H7 (cell line): ENCODE measurements at regions not wholly inside any gene's neighbourhood (a gene's known extent, or its start where the extent isn't known, plus 50 kb on each side); places are given as distances from the start of the nearest gene placed in this dataset.
A peak's percentile ranks its signal among the peaks of the same experiment; 100 is the strongest.
"Not testable (repeated sequence)": the region's sequence is repeated elsewhere in the genome, so short reads cannot be mapped to it uniquely, and the experiment has no call there.

Experiments used
- DNase-seq: peaks from one replicate; pipeline ENCODE4 v3.0.0; 2012
- H3K27me3 ChIP-seq: 2 replicates; pipeline ENCODE4 v1.6.0; 2011; ENCODE audit warnings: mild to moderate bottlenecking, low read length; ENCODE audit not compliant: control insufficient read depth, insufficient read depth
- H3K36me3 ChIP-seq: replicated peaks from 2 replicates; pipeline ENCODE4 v1.5.1; 2011; ENCODE audit warnings: low read length; ENCODE audit not compliant: control insufficient read depth, insufficient read depth
- H3K4me3 ChIP-seq: 2 replicates; pipeline ENCODE4 v1.5.1; 2011; ENCODE audit warnings: low read depth, mild to moderate bottlenecking, control low read depth, low read length, moderate library complexity; ENCODE audit not compliant: insufficient read depth

DNA sequence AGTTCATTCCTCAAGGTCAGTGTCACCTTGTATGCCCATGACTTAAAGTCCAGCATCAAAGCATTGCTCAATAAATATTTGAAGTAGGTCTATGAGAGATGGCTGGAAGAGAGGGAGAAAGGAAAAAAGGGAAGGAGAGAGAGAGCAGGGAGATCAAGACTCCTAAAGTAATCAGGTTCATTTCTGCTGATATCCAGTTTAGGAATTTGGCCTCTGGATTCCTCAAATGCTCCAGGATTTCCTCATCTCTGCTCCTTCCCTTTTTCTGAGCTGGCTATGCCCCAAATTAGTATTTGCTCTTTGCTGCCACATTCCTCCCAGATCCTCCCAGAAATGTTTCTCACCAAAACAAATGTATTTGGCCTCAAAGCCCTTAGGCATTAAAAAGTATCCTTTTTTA lies 739.4 kb upstream of the CHAC2 start:
- no peak for DNase-seq
- Histone ChIP-seq H3K27me3 (no peaks in the 10 kb centered on the region), H3K36me3 (no peaks in the 10 kb centered on the region), H3K4me3 (no peak overlapping the region)

DNA sequence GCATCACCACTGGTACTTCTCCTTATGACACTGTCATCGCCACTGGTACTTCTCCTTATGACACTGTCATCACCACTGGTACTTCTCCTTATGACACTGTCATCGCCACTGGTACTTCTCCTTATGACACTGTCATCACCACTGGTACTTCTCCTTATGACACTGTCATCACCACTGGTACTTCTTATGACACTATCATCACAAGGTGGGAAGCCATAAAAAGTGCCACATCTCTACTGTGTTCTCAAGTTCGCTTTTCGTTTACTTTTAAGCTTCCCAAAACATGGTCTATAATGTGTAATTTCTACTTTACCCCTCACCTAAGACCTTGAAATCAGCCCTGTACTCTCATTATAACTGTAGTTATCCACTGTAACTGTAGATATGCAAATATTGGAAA lies 745.4 kb upstream of the CHAC2 start:
- not testable (repeated sequence) for DNase-seq, H3K4me3 ChIP-seq, H3K36me3 ChIP-seq, H3K27me3 ChIP-seq

DNA sequence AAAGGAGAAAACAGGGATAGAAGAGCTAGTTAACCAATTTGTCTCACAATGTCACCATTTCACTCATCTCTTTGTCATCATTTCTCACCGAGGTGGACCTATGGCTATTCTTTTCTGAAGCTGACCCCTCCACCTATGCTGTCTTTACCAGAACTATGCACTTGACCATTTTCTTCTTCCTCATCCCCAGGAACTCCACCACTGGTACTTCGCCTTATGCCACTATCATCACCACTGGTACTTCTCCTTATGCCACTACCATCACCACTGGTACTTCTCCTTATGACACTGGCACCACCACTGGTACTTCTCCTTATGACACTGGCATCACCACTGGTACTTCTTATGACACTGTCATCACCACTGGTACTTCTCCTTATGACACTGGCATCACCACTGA lies 745.8 kb upstream of the CHAC2 start:
- Histone ChIP-seq H3K4me3 (no peak overlapping the region), H3K27me3 (no peaks in the 10 kb centered on the region), H3K36me3 (no peaks in the 10 kb centered on the region)
- DNase-seq, result no peak

DNA sequence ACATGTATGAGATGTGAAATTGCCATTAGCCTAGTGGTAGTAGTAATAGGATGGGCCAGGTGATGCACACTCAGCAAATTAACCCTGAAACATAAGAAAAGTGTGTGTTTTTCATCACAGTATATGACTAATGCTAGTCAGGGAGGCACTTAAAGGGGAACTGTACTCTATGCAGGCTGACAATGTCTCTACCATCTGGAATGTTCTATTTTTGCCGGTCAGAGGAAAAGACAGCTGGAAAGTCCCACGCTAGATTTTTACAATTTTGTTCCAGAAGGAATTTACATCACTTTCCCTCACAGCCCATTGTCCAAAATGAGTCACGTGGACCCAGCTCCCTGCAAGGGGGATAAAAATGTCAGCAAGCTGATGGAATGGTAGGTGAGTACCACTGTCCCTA lies 746.3 kb upstream of the CHAC2 start:
- no peak for DNase-seq

DNA sequence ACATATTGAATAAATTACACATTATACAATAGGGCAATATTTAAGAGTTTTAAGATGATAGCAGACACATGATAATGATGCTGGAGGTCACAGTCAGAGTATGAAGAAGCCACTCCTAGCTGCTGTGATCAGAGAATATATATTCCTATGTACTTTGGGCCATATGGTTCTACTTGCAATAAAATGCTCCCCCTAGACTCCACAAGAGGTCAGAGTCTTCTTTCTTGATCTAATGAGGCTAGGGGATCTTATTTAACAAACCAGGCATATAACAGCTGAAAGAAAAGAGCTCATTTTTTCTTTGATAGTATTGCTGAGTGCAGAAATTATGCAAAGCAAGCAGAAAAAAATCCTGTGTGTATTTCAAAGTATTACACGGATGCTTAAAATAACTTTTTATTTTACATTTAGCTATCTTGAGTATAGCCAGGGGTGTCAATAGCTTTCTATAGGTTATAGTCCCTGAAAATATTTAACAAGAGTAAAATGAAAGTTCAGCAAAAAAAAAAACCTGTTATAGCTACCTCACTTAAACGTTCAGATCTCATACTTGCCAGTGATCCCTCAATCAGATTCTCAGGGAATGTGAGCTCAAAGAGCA lies 748.7 kb upstream of the CHAC2 start:
- DNase-seq, result peak; percentile 22
- H3K4me3 ChIP-seq, result no peak overlapping the region
- H3K36me3 ChIP-seq, result no peaks in the 10 kb centered on the region
- no peaks in the 10 kb centered on the region for H3K27me3 ChIP-seq

More for the DNA sequence above, 746.3 kb upstream of the CHAC2 start:
- Histone ChIP-seq H3K27me3 (no peaks in the 10 kb centered on the region), H3K36me3 (no peaks in the 10 kb centered on the region), H3K4me3 (no peak overlapping the region)

DNA sequence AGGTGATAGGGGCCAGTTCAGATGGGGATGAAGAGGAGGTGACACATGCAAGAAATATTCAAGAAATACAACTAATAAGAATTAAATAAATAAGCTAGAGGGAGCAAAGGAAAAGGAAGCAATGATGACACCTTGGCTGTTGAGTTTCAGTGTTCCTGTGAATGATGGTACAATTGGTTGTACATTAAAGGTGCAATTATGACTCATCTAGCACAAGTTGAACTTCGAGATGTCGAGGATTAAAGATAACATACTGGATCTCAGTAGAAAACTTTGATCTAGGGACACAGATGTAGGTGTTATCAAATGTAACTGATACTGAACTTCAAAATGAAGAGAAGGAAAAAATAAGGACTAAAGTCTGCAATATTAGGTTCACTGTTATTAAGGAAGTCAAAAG lies 760.6 kb upstream of the CHAC2 start:
- Histone ChIP-seq H3K27me3 (no peaks in the 10 kb centered on the region), H3K4me3 (no peak overlapping the region), H3K36me3 (no peaks in the 10 kb centered on the region)
- no peak for DNase-seq

DNA sequence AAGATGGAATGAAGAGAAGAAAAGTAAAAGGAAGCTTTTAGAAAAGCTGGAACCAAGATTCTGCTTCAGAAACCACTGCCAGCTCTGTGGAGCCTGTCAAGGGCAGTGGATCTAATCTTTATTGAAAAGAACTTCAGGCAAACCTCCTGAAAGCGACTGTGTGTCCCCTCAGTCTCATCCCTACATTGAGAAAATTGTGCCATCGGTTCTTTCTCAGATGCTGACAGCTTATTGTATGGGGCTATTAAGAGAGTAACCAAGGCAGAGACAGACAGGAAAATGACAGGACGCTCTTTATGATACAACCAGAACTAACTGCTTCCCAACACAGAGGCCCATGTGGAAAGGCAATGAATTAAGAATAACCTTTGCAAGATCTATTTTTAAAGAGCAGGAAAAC lies 763.2 kb upstream of the CHAC2 start:
- H3K36me3 ChIP-seq, result no peaks in the 10 kb centered on the region
- no peak overlapping the region for H3K4me3 ChIP-seq
- no peak for DNase-seq
- H3K27me3 ChIP-seq, result no peaks in the 10 kb centered on the region

DNA sequence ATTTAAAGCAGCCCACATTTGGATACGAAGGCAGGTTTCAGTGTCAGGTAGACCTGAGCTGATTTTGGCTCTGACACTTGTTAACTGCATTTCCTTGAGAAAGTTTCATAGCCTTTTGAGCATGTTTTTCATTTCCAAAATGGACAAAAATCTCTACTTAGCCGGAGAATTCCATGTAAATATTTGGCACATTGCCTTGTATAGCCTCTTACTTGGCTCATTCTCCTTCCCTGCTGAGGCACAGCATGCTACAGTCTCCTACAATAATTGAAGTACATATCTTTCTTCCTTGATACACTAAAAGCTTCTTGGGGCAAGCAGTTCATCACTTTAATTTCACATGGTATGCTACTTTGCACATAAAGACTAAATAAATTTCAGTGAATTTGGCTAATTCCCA lies 772.2 kb upstream of the CHAC2 start:
- Histone ChIP-seq H3K36me3 (no peaks in the 10 kb centered on the region), H3K4me3 (no peak overlapping the region), H3K27me3 (no peaks in the 10 kb centered on the region)

DNA sequence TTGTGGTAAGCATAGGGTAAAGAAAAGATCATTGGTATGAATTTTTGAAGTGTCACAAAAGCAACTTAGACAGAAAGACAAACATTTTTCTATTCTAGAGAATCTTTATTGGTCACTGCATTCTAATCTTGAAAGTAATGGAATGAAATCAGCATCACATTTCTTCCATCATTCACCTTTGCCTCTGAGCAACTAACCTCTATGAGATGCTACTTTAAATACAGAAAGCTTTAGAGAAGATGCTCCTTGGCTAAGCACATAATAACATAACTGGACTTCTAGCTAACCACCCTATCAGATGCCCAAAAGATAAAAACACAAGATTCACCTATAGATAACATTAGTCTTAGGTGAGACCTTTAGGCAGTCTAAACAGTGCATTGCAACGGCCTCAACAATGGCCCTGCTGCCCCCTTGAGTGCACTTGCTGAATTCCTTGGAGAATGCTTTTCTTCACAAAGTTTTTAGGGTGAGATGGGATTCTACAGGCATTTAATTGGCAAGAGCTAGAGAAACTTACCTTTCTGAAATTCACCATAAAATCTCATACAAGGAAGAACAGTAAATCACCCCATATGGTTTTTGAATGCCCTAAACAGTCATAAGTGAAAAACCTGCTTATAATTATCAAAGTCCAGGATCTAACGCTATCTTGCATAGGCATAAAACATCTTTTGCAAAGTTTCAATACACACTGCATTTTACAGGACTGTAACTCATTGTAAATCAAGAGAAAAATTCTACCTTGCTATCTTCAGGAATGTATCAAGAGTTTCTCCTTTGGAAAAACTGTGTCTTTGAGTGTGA lies 791.3 kb upstream of the CHAC2 start:
- Histone ChIP-seq H3K36me3 (no peaks in the 10 kb centered on the region), H3K4me3 (no peak overlapping the region), H3K27me3 (no peaks in the 10 kb centered on the region)
- peak; percentile 20 for DNase-seq

More for the DNA sequence above, 772.2 kb upstream of the CHAC2 start:
- DNase-seq, result no peak

DNA sequence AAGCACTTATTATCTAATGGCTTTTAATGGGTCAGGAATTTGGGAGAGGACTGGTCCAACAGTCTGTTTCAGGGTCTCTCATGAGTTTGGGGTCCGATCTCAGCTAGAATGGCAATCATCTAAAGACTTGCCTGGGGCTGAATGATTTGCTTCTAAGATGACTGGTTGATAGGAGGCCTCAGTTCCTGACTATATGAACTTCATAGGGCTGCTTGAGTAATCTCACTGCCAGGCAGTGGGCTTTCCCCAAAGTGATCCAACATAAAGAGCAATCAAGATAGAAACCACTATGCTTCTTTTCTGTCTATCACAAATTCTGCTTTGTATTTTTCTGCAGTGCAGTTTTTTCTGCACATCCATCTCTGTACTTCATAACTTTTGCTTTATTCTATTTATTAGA lies 793.5 kb upstream of the CHAC2 start:
- Histone ChIP-seq H3K27me3 (no peaks in the 10 kb centered on the region), H3K36me3 (no peaks in the 10 kb centered on the region), H3K4me3 (no peak overlapping the region)
- no peak for DNase-seq

DNA sequence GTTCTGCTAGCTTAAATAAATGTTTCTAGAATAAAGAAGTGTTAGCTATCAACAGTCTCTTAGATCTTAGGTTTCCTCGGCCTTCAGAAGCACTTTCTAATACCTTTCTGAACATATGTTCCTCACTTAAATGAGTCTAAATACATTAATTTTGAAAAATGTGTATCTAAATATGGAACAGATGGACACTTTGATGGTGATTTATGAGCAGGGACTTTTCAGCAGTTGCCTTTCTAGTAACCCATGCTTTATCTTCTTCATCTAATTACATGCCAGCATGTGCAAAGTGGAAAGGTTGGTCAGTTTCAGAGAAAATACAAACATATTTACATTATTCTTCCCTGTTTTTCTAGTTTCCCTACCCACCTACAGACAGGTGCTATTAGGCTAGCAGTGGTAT lies 797.0 kb upstream of the CHAC2 start:
- DNase-seq, result no peak
- H3K4me3 ChIP-seq, result no peak overlapping the region
- H3K27me3 ChIP-seq, result no peaks in the 10 kb centered on the region
- H3K36me3 ChIP-seq, result no peaks in the 10 kb centered on the region

DNA sequence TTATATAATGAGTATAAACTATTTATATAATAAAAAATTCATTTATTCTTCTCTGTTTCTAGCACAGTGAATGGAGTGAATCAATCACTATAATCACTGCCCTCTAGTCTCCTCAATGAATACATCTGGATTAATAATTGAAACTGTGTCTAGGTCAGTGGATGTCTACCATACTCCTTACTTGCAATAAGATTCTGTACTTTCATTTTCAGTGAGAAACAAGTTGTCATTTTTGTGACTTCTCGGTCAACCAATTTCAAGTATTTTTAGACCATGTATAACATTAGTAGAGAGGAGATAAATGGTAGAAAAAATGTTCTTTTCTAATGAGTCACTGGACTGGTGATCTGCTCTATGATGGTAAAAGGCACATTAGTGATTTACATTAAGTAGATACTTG lies 799.6 kb upstream of the CHAC2 start:
- no peak for DNase-seq

DNA sequence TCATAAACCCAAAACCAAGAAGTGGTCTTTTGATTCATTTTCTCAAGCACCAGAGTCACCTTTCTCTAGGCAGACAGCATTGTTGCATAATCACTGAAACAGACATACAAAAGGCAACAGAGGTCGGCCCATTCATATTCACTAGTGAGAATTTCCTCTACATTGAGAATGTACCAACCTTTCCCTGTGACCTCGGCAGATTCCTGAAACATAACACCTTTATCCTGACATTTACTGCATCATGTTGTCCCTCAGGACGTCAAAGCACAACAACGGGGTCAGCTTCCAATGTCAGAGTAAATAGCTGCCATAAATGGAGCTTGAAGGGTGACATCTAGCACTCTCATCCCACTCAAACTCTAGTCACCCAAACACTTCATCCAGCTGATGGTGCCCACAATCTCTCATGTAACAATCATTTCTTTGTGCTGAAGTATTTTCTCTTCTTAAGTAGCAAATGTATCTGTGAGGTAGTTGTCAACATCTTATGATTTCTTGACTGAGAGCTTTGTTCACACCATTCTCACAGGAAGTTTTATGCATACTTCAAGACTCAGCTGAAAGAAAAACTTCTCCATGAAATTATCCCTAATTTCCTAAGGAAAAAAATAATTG lies 802.6 kb upstream of the CHAC2 start:
- Histone ChIP-seq H3K4me3 (no peak overlapping the region), H3K27me3 (no peaks in the 10 kb centered on the region), H3K36me3 (no peaks in the 10 kb centered on the region)
- no peak for DNase-seq

More for the DNA sequence above, 799.6 kb upstream of the CHAC2 start:
- no peak overlapping the region for H3K4me3 ChIP-seq
- no peaks in the 10 kb centered on the region for H3K27me3 ChIP-seq
- H3K36me3 ChIP-seq, result no peaks in the 10 kb centered on the region

DNA sequence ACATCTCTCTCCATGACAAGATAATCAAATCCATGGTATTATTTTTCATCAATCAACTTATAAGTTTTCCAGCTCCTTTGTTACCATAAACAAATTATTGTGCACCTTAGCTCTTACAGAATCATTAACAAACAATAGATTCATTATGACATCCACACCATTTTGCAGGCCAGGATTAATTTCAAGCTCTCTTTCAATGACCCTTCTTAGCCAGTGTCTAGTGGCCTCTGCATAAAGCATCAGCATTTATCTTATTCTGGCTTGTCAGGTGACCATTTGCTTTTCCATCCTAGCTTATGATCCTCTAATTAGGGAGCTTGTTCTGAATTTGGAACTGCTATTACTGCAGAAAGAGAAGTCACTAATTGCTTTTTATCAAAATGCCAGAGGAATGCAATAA lies 806.2 kb upstream of the CHAC2 start:
- H3K4me3 ChIP-seq, result no peak overlapping the region
- no peaks in the 10 kb centered on the region for H3K27me3 ChIP-seq
- no peak for DNase-seq
- H3K36me3 ChIP-seq, result no peaks in the 10 kb centered on the region

DNA sequence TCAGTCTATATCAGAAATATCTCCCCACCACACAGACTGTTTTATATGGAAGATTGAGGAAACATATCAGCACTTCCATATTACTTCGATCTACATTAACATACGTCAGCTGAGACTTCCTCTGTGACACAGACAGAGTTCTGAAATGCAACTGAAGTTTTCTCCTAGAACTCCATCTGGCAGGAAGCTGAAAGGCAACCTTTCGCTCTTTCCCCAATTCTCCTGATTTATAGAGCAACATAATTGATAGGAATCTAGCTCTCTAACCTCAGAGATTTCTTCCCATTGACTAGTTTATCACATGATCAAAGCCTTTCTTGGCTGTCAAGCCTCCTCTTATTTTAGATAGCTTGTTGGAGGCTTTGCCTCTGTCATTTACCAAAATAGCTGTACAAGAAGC lies 806.7 kb upstream of the CHAC2 start:
- DNase-seq, result no peak
- Histone ChIP-seq H3K4me3 (no peak overlapping the region), H3K36me3 (no peaks in the 10 kb centered on the region), H3K27me3 (no peaks in the 10 kb centered on the region)
